Suppressor macrophage (primary cell): ENCODE measurements at regions not wholly inside any gene's neighbourhood (a gene's known extent, or its start where the extent isn't known, plus 50 kb on each side); places are given as distances from the start of the nearest gene placed in this dataset.

Experiments used
- DNase-seq, 4 experiments: peaks; one replicate each; pipeline ENCODE4 v3.0.0-alpha.2; 2020 to 2022

DNA sequence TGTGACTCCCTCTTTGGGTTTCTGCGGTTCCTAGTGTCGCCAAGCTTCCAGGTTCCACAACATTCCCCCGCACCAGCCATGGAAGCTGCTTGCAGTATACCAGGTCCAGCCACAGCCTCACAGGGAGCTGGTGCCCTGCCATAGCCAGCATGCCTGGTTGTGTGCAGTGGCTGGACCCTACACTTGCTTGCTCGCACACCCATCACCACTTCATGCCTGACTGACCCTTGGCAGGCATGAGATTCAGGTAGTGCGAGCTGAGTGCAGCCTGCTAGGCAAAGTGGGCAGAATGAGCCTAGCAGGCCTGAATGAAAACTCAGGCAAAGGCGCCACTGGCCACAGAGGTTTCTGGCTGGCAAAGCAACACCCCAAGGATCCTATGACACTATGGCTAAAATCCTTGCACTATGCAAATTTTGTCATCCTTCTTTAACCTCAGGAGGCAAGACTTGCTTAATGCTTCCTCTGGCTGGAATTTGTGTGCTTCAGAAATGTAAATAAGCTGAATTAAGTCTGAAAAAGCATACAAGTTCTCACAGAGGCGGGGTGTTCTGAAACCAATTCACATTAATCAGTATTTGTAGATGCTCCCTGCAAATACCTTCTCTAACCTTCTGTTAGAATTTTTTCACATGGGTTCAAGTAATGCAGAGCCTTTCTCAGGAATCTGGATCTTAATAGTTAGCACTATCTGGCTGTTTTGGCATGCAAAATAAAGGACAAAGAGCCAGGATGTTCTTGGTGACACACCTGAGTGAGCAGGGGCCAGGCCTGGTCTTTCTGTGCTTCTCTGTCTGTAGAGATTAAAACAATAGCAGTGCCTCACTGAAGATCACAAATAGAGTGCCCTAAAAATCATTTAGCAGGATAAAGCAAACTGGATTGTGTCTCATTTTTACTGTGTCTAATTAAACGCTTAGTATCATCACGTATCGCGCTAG lies 256.9 kb downstream of the GPATCH2 start:
- DNase-seq = no peak

DNA sequence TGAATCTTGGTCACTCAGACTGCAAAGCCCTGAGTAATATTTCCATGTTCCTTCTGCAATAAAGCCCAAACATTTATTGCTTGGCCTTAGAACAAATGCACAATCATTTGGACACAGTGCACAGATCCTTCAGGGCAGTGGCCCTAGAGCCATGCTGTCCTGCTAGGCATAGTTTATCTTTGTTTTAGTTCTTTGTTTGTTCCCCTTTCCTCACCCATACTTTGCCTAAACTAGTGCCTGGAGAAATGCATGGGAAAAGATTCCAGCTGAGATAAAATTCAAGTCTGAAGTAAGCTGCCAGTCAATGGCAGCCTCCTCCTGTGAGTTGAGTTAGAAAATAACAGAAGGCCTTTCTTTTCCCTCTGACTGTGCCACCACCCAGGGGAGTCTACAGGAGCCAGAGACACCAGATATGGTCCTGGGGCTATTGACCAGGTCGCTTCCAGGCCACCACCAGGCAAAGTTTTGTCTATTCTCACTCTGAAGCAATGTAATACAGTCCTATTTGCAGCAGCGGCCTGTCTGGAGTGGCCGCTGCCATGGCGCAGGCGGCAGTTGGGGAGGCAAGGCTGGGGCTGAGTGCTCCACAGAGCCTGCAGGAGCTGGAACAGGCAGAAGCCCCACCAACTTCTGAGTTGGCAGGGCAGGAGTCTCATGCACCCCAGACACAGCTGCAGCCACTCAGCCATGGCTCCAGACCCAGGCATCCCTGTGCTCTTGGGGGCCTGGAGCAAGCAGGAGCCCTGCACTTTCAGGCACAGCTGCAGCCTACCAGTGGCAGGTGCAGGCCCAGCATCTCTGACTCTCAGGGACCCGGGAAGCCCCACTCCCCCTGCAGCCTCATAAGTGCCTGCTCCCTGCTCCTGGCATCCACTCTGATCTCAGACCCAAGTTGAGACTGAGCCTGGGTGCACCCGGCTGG lies 258.6 kb downstream of the GPATCH2 start:
- no peak for DNase-seq

DNA sequence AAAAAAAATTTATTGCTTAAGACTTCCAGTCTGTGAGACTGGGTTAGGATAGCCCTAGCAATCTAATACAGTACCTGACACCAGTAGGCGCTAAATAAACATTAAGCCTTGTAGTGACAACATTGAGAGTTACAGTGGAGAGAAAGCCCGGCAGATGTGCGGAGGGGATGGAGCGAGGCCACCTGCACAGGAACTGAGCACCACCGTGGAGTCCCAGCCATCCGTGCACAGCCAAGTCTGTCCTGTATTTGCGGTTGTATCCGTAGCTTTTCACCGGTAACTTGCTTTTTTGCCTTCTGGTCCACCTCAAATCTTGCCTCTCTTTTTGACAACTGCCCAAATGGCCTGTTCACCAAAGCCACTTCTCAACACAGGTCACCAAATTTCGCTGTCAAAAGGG lies 260.1 kb downstream of the GPATCH2 start:
- DNase-seq = no peak

DNA sequence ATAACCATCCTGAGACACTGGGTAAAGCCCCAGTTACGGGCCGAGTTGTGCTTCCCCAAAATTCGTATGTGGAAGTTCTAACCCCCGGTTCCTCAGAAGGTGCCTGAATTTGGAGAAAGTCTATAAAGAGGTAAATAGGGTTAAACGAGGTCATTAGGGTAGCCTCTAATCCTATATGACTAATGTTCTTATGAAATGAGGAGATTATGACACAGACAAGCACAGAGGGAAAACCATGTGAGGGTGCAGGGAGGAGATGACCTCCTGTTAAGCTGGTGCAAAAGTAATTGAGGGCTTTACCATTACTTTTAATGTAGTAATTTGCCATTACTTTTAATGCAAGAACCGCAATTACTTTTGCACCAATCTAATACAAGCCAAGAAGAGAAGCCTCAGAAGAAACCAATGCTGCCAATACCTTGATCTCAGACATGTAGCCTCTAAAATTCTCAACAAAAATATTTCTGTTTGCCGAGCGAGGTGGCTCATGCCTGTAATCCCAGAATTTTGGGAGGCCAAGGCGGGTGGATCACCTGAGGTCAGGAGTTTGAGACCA lies 260.8 kb downstream of the GPATCH2 start:
- peak in 2 of 4 experiments; percentile 10 to 15 for DNase-seq

DNA sequence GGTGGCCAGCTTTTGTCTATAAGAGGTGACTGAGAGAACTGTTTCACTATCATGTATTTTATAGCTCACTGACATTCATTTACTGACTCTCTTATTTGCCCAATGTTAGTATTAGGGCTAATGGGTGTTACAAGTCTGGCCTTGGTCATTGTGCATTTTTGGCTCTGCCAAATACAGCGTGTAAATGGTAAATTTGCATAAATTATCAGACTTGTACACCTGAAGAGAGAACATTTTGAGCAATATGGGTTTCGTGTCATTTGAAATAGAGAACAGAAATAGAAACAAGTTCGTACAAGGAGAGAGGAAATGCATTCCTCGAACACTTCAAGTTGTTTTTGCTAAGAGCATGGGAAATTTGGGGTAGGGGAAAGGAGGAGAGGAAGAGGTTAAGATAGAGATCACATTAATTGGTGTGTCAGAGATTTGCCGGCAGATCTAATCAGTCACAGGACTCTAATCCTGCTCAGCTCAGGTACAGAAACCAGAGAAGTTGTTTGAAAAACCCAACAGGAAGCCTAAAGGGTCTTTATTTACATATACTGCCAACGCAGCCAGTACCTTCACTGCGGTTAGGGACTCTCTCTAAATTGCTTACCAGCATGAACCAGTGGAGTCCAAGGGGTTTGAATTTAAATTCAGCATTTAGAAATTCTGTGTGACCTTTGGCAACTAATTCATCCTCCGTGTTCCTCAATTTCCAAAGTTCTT lies 261.5 kb downstream of the GPATCH2 start:
- no peak for DNase-seq

DNA sequence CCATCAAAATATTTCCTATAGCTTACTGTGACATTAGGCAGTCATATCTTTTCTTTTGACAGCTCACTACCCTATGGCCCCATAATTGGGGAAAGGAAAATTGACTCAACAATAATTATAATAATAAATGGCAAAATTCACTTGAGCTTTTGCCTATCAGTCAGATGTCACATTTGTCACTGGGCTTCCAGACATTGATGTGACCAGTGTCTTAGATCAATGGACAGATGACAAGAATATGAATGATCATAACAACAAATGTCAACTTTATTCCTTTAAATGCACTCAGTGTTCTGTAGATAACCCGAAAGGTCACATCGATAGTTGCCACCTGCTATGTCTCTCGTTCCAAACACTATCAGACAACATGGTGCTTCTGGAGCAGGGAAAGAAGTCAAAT lies 266.7 kb downstream of the GPATCH2 start:
- DNase-seq = no peak

DNA sequence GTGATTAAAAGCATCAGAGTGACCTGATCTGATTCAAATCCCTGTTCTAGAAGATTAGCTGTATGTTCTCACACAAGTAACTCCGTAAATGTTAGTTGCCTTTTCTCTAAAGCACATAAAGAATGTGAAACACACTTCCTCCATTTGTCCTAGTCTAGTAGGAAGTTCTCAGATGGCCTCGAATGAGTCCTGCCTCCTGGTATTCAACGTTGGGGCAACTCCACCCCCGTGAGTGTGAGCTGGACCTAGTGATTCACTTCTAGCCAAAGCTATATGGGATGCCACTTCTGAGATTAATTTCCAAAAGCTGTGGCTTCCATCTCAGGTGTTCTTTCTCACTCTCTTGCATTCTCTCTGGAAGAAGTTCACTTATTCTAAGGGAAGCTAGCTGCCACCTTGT lies 267.6 kb downstream of the GPATCH2 start:
- DNase-seq = no peak

DNA sequence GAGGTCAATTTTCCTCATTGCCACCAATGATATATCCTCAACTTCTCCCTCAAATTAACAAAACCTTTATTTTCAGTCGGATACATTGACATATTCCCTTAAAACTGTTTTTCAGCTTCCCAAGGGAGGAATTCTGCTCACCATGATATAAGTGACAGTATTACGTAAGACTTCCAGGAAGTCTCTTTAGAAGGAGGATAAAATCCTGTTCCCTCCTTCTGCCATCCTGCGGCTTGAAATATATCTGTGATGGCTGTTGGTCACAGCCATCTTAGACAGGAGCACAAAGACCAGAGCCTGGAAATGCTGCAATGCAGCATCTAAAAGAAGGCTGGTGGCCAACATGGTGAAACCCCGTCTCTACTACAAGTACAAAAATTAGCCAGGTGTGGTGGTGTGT lies 270.4 kb downstream of the GPATCH2 start:
- no peak for DNase-seq

DNA sequence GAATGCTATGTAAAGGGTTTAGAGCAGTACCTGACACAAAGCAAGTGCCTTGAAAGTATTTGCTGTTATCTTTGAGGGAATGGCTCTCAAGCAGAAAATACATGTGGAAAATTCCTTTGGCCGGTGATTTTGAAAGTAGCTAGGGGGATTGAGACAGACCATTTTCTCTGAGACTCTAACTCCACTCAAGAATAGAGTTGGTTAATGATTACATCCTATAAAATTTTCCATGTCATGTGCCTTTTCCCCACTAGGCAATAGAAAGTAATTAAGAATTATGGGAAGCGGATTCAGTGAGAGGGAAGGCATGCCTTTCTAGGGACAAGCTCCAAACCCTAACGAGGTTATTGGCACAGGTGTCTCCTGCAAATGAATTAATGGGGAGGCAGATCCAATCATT lies 276.0 kb downstream of the GPATCH2 start:
- no peak for DNase-seq

DNA sequence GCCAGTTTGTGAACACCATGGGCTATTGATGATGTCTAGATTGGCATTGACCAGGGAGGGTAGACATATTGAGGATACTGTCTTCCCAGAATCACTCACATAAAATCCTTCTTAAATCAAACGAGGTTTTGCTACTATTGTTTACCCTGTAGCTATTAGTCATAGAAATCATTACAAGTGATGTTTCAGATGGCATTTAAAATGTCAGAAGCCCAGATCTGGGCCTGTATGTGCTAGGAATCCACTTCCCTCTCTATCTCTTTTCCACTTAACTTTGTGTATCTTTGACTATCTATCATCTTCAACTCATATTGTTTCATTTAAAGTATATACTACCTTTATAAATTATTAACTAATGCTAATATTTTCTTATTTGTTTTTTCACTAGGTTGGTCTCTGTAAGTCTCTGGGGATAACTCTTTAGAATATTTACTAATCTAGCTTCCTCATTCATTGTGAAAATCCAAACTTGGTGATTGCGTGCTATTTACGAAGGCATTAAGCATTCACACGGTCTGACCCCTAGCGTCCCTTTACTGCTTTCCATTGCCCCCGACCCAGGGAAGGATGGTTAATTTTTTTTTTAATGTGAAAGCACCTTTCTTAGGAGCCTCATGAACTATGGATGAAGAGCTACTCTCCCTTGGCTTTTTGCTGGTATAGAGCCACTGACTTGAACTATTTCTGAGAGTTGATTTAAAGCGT lies 281.8 kb downstream of the GPATCH2 start:
- DNase-seq = no peak

DNA sequence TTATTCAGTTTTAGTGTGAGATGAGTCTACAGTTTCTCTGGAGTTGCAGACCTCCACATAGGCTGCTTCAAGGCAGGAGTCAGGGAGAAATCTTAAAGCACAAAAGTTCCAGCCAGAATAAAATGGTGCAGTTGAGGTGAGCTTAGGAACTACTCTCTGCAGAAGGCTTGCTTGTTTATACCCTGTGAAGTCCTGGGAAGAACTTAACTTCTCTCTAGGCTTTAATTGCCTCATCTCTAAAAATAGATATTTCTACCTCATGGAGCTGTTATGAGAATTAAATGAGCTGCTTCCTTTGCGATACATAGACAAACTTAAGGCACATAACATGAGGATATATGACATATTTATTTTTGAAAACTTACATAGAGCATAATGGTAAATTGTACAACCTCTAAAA lies 286.2 kb downstream of the GPATCH2 start:
- no peak for DNase-seq

DNA sequence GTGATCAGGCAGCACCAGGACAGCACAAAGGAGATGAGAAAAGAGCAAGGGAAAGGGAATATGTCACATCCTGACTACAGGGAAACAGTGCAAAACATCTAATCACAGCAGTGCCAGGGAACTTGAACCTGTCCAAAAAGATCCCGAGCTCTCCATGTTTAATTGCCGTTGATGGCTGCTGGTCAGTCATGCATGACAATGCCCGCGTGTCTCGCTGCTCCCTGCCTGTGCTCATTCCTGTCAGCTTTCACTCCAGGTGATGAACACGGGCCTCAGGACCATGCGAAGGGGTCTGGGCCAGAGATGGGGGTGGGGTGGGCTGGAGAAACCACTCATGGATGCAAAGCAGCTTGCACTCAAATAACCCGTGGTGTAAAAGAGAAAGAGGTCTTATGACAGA lies 287.0 kb downstream of the GPATCH2 start:
- DNase-seq = no peak

DNA sequence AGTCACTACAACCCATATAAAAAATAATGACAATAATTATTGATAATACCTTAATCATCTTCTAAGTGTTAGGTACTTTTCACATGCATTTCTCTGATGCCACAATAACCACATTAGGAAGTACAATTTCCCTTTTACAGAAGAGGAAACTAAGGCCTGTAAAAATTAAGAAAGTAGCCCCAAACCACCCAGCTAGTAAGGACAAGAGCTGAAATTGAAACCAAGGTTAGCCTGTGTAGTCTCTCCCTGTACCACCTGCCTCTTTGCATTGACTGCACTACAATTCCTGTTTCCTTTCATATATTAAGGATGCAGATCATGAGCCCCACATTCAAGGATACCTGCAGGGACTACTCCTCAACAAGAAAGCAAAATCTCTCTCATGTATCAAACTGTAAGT lies 288.8 kb downstream of the GPATCH2 start:
- no peak for DNase-seq

DNA sequence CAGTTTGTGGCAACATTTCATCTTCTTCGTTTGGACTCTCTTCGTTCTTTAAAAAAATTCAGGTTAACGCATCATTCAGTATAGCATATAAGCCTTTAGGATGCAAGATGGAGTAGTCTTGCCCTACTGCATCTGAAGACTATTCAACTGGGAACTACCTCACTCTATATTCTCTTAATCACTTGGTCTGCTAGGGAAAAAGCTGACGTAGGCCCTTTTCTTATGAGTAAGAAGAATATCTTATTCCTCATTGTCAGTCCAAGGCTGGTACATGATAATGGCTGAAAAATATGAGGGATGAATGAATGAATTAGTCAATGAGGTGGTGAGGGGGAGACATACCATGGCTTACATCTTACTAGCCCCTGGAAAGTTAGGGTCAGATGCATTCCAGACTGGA lies 294.2 kb downstream of the GPATCH2 start:
- DNase-seq = no peak

DNA sequence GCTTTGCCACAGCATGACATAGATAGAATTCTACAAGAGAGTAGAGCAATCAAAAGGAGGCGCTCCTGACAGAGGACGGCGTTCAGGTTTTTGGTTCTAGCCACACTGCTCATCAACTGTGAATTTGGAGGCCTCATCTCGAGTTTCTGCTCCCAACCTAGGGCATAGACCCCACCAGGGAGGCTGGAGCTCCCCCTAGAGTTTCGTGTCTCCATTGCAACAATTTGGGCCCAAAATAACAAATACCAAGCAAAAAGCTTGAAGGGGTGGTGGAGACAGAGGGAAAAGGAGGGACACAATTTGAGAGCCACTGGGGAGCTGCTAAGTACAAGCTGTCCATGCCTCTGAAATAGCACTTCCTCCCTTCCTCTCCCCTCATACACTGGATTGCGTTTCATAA lies 297.0 kb downstream of the GPATCH2 start:
- DNase-seq = no peak

DNA sequence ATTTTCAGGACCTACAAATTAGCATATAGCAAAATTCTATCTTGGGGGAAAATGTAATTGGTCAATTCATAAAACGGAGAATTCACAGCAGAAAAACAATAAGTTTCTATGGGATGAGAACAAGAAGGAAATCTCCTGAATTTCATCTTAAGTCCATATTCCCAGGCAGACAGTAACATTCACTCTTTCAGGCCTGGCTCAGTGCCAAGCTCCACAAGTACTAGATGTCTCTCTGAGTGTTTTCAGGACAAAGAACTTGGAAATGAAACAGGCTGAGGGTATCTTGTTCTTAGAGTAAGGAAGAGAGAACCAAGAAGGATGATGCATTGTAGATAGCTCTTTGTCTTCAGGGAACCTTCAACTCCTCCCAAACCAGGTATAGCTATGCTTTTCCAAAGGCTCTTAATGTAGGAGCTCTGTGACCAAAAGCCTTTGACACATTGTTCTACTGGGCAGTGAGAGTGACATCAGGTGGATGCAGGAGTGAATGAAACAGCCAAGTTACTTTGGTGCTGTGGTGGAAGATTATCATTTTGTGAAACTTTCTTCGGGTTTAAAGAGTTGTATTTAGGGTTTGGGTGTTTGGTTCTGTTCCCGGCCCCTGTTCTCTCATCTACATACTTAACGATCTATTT lies 298.3 kb downstream of the GPATCH2 start:
- no peak for DNase-seq

DNA sequence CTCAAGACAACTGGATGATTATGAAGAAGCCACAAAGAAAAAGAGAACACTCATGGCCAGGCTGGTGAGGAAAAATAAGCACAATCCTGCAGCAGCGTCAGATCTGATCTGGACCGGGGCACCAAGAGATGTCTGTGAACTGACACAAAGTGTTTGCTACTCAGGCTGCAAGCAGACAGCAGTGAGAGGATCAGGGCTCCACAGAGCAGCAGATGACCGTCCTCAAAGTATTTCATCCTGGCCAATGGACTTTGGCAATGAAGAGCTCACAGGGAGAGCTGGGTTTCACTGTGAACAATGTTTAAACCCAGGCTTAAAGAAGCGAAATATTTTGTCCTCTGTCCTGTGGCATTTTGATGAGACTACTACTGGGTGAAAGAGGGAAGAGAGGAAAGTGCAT lies 299.2 kb downstream of the GPATCH2 start:
- DNase-seq = no peak

DNA sequence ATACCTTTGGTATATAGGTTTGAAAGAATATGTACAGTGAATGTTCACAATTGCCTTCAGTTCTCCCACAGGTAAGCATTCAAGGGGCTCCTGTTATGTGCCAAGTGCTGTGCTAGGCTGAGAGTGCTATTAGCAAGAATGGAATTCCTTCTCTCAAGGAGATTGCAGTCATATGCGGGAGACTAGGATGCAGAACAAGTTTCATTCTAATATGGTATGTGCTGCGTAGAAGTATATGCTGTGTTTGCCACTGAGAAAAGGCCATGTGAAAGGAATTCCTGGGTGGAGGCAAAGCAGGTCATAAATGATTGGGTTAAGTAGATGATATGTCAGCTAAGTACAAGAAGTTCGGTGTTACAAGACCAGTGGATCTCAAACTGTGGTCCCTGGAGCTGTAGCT lies 303.0 kb downstream of the GPATCH2 start:
- DNase-seq = no peak

DNA sequence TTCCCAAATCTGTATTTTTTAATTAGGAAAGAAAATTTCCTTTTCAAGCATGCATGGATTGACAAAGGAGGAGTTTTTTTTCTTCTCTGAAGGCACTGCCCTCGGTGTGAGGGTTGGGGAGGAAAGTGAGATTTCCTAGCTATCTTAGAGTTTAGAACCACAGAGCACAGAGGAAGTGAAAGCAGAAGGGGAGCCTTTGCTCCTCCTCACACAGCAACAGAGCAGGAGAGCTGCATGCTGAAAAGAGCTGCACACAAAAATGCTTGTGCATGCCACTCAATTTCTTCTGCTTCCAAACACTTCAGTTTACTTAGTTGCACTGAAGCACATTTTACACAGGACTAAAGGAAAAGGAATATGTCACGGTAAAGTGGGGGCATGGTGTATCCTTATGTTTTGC lies 308.1 kb downstream of the GPATCH2 start:
- DNase-seq = peak in 2 of 4 experiments; percentile 3 to 22

DNA sequence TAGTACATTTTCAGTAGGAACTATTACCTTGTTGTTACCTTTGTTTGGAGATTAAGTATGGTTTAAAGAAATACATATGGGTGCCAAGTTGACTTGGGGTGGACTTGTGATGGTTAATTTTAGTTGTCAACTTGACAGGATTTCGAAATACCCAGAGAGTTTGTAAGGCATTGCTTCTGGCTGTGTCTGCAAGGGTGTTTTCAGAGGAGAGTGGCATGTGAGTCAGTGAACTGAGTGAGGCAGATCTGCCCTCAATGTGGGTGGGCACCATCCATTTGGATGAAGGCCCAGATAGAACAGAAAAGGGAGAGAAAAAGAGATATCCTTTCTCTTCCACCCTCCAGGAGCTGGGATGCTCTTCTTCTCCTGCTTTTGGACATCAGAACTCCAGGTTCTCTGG lies 315.5 kb downstream of the GPATCH2 start:
- no peak for DNase-seq

DNA sequence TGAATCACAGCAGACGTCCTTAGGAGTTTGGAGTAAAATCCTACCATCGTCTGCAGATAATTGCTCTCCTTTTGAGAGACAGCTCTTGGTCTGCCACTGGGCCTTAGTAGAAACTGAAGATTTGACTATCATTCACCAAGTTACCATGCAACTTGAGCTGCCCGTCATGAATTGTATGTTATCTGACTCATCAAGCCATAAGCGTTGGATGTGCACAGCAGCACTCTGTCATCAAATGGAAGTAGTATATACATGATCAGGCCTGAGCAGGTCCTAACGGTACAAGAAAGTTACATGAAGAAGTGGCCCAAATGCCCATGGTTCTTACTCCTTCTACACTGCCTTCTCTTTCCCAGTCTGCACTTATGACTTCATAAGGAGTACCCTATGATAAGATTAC lies 317.8 kb downstream of the GPATCH2 start:
- DNase-seq = no peak

DNA sequence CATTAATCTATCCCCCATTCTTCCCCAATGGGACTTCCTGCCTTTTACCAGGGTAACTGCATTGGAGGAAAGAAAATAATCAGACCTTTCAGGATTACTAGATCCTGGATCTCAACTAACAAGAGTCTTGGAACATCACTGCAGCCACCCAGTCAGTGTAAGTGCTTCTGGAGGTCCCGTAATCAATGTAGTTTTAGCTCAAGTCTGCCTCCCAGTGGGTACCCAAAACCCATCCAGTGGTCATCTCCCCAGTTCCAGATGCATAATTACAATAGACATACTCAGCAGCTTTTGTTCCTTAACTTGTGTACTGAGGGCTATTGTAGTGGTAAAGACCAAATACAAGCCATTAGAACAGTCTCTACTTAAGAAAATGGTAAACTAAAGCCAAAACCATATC lies 319.1 kb downstream of the GPATCH2 start:
- DNase-seq = no peak
